PFSK-1 (cell line): ENCODE measurements at regions not wholly inside any gene's neighbourhood (a gene's known extent, or its start where the extent isn't known, plus 50 kb on each side); places are given as distances from the start of the nearest gene placed in this dataset.

Experiments
- POLR2AphosphoS5 ChIP-seq: IDR thresholded peaks from 2 replicates; pipeline ENCODE4 v1.6.1; 2012; ENCODE audit warnings: low read depth, mild to moderate bottlenecking, control low read depth, low read length, moderate library complexity
- REST ChIP-seq, 2 experiments: IDR thresholded peaks; 2 replicates each; pipeline versions ENCODE4 v1.6.1 to v1.8.0; 2011 to 2012; ENCODE audit warnings: low read depth in 2 of 2, low read length in 2 of 2, control low read depth in 1 of 2, inconsistent platforms in 1 of 2, mild to moderate bottlenecking in 1 of 2, moderate library complexity in 1 of 2; ENCODE audit not compliant: insufficient read depth in 1 of 2
- SIN3A ChIP-seq: IDR thresholded peaks from 2 replicates; pipeline ENCODE4 v1.6.1; 2012; ENCODE audit warnings: mild to moderate bottlenecking, low read length, moderate library complexity, borderline replicate concordance; ENCODE audit not compliant: insufficient read depth
- TAF1 ChIP-seq: IDR thresholded peaks from 2 replicates; pipeline ENCODE4 v1.6.1; 2012; ENCODE audit warnings: low read length, control low read depth, borderline replicate concordance; ENCODE audit not compliant: insufficient read depth

- TF ChIP-seq REST (IDR thresholded peaks at IDR 0.05; ENCODE audit: insufficient read depth in 1 of 2, low read depth in 2 of 2, low read length in 2 of 2) (no peak), SIN3A (no peak), POLR2AphosphoS5 (no peak), TAF1 (no peak)
These were observed 364.5 kb downstream of the MID1IP1 start for GRCh38 chrX:39165773-39166172.
